ENCODE measurements at regions not wholly inside any gene's neighbourhood (a gene's known extent, or its start where the extent isn't known, plus 50 kb on each side); places are given as distances from the start of the nearest gene placed in this dataset.

DNA sequence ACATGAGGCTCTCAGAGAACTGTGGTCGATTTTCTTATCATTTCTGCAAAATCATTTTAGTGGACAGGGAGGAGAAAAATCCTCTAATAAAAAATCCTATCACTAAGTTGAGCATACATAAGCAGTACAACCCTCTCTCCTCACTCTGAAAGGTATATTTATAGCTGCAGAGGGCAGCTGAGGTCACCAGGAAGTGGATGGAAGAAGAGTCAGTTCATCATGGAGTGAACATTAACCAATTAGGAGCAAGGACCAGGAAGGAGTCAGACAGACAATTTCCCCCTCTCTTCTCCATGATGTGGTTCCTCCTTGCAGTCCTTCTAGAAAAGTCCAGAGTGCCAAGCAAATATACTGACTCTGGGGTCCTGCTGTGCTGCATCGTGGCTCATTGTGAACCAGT lies 253.7 kb downstream of the TOX3 start:
- H3K4me3 Mint-ChIP-seq, result no peak overlapping the region
- H3K36me3 Mint-ChIP-seq (ENCODE audit: low read depth), result no peaks in the 10 kb centered on the region
- no peak for ATAC-seq
- no peak for DNase-seq
- H3K4me1 Mint-ChIP-seq, result no peaks in the 10 kb centered on the region
- H3K27ac Mint-ChIP-seq, result no peak overlapping the region
- H3K9me3 Mint-ChIP-seq, result peaks cover 20% of the 10 kb centered on the region
- H3K27me3 Mint-ChIP-seq, result no peaks in the 10 kb centered on the region

DNA sequence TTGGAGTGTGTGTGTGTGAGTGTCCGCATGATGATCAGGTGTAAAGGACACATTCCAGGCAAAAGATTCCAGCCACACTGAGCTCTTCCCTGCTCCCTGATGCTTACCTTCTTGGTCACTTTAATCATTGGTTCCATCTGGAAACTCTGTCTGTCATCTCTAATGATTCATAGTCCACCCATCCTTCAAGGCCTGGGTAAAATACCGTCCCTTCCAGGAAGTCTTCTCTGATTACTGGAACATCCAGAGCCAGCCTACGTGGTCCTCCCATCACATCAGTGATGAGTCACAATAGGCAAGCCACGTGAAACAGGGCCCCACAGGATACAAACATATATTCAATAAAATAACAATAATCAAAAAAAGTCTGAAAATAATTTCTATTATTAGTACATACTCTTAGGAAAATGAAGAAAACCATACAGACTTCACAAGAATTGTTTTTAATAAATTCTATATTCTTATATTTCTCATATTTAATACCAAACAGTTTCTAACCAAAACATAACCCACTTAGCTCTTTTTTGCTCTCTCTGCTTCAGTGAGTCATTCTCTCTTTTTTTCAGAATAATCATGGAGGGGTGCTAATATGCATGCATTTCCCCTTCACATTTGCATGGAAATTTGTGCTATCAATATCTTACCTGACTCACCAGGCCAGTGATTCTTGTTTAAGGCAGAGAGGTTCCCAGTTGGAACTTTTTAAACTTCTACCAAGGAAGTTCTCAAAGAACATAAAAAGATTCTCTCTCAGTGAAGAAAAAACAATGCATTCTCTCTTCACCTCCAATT lies 263.2 kb downstream of the TOX3 start:
- DNase-seq, result no peak
- peaks cover 6% of the 10 kb centered on the region for H3K9me3 Mint-ChIP-seq
- no peaks in the 10 kb centered on the region for H3K27me3 Mint-ChIP-seq
- no peaks in the 10 kb centered on the region for H3K36me3 Mint-ChIP-seq (ENCODE audit: low read depth)
- H3K4me1 Mint-ChIP-seq, result no peaks in the 10 kb centered on the region
- H3K4me3 Mint-ChIP-seq, result no peak overlapping the region
- H3K27ac Mint-ChIP-seq, result no peak overlapping the region
- no peak for ATAC-seq

DNA sequence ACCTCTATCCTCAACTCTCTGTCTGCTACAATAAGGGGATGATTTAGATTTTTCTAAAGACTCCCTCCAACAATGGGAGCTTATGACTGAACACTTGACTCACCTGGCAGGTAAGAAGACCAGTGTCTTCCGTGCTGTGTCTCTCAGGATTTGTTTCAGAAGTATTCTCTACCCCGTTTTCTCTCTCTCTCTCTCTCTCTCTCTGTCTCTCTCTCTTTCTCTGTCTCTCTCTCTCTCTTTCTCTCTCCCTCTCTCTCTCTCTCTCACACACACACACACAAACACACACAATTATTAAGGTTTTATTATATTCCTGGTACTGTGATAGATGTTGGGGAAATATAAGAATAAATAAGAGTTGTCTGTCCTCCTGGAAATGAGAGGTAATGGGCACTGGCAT lies 263.9 kb downstream of the TOX3 start:
- Mint-ChIP-seq H3K4me1 (no peaks in the 10 kb centered on the region), H3K27ac (no peak overlapping the region), H3K9me3 (peaks cover 6% of the 10 kb centered on the region), H3K36me3 (ENCODE audit: low read depth) (no peaks in the 10 kb centered on the region), H3K4me3 (no peak overlapping the region), H3K27me3 (no peaks in the 10 kb centered on the region)
- DNase-seq (no peak), ATAC-seq (no peak)

DNA sequence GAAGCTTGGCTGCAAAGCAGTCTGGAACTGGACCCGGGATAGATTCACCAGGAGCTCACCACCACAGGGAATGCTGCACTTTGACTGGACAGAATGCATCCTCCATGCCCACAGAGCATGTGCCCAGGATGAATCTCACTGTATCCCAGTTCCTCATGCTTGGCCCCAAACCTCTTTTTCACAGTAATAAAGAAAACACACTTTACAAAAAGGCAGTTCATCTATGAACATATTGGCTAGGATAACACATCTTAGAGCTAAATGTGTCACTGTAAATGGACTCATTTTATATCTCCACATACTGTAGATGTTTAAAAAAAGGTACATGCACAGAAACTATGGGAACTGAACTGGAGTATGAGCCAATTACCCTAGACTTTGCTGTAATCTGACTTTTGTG lies 266.9 kb downstream of the TOX3 start:
- no peak overlapping the region for H3K27ac Mint-ChIP-seq
- peaks cover 2% of the 10 kb centered on the region for H3K27me3 Mint-ChIP-seq
- no peak overlapping the region for H3K4me3 Mint-ChIP-seq
- H3K4me1 Mint-ChIP-seq, result no peaks in the 10 kb centered on the region
- no peaks in the 10 kb centered on the region for H3K36me3 Mint-ChIP-seq (ENCODE audit: low read depth)
- no peak for DNase-seq
- no peak for ATAC-seq
- peaks cover 6% of the 10 kb centered on the region for H3K9me3 Mint-ChIP-seq

DNA sequence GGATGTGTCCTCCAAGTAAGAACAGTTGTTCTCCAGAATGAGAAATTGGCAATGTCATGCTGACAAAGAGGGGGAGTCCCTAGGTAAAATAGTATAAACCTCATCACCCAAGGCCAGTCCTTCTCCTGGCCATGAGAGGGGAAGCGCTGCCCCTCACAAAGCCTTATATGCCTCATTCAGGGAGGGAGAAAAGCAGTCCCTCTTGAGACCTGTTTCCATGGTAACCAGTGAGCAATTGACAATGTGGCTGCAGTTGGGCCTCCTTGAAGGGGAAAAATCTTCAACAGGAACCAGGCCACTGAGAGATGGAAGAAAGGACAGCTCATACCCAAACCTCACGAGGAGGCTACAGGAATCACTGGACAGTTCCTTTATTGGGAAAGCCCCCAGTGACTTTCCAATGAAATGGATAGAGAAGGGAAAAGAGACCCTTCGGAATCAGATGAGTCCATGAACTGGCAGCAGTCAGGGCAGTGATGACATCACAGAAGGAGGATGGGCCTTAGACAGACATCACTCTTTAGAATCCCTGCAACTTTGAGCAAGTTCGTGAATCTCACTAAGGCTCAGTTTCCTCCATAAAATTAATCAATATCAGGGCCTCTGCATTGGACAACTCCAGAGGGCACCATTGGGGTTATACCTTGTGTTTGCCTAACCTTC lies 275.7 kb downstream of the TOX3 start:
- Mint-ChIP-seq H3K9me3 (no peaks in the 10 kb centered on the region), H3K27ac (no peak overlapping the region), H3K4me1 (no peaks in the 10 kb centered on the region), H3K27me3 (no peaks in the 10 kb centered on the region), H3K36me3 (ENCODE audit: low read depth) (no peaks in the 10 kb centered on the region), H3K4me3 (no peak overlapping the region)
- ATAC-seq (no peak), DNase-seq (no peak)

DNA sequence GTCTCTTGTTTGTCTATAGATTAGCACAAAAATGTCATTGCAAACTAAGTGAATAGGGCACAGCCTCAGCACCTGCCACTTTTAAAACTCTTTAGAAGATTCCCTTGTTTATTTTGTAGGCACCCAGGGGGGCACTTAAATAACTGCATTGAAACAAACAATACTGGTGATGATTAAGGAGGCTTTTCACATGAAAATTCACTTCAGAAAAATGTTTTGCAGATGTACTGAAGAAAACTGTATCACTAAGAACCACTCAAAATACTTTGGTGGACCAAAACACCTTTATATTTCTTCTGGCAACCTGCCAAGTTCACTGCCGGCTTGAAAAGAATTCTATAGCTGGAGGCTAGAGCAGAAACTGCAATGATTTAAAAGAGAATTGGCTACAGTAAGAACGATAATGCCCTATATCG lies 281.5 kb downstream of the TOX3 start:
- H3K4me1 Mint-ChIP-seq, result no peaks in the 10 kb centered on the region
- H3K27me3 Mint-ChIP-seq, result no peaks in the 10 kb centered on the region
- peaks cover 4% of the 10 kb centered on the region for H3K9me3 Mint-ChIP-seq
- no peak overlapping the region for H3K27ac Mint-ChIP-seq
- DNase-seq, result no peak
- H3K36me3 Mint-ChIP-seq (ENCODE audit: low read depth), result no peaks in the 10 kb centered on the region
- ATAC-seq, result no peak
- H3K4me3 Mint-ChIP-seq, result no peak overlapping the region

DNA sequence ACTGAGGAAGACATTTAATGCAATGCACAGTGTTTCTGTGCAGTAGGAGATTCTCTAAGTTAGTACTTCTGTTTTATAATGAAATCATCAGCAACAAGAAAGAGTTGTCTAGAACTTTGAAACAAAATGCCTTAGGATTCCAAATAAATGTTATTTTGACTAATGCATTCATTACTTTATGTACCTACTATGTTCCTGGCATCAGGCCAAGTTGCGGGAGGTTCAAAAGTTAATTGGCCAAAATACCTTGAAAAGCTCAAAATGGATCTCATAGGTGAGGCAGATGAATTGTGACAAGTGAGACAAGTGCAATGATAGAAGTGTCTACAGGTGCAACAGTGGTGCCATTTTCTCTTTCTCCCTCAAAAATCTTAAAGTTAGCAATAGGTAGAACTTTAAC lies 289.4 kb downstream of the TOX3 start:
- H3K27me3 Mint-ChIP-seq, result no peaks in the 10 kb centered on the region
- no peak overlapping the region for H3K4me3 Mint-ChIP-seq
- no peak for ATAC-seq

DNA sequence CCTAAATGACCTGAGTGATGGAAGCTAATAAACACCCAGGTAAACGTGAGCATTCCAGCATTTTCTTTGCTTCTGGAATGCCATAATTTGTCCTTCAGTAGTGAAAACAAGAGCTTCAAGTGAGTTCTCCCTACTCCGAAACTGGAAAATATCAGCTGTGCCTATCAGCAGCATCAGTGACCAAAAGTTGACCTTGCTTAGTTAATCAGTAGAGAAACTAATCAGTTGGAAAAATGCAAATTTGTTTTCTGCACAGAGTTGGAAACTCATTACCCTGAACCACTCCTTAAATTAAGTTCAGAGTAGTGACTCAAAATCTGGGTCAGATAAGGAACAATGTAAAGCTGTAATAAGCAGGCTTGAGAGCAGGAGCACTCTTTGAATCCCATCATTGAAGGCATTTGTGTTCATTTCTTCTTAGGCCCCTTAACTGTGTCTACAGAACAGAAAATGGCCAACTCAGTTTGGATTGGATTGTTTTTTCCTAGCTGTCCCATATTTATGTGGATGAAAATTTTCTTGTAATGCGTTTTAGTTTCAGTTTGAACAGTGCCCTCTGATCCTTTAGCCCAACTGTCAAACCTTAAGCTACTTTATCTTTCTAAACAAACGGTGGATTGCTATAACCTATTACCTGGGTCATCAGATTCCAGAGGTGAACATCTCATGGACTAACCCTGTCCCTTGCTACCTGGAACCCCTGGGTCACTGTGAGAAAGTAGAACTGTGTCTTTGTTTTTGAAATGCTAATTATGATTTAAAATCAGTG lies 290.4 kb downstream of the TOX3 start:
- Mint-ChIP-seq H3K36me3 (ENCODE audit: low read depth) (no peaks in the 10 kb centered on the region), H3K27me3 (no peaks in the 10 kb centered on the region), H3K4me1 (no peaks in the 10 kb centered on the region), H3K9me3 (no peaks in the 10 kb centered on the region), H3K4me3 (no peak overlapping the region), H3K27ac (no peak overlapping the region)
- DNase-seq (no peak), ATAC-seq (no peak)

More for the DNA sequence above, 289.4 kb downstream of the TOX3 start:
- Mint-ChIP-seq H3K4me1 (no peaks in the 10 kb centered on the region), H3K9me3 (peaks cover 4% of the 10 kb centered on the region), H3K36me3 (ENCODE audit: low read depth) (no peaks in the 10 kb centered on the region), H3K27ac (no peak overlapping the region)
- DNase-seq, result no peak

DNA sequence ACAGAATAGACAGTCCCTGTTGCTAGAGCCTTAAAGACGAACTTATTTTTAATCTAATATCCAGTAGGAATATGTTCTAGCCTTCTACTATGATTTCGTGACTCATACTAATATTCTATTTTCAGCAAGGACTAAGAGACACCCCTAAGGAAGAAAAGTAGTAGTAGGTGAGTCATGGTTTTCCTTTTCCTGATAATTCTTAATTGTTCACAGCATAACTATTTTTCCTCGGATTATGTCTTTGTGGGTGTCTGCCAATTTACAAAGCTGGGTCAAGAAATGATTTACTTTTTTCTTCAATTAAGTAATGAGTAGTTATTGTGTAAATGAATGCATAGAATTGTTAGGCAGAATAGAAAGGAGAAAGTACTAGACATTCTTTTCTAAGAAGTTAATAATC lies 292.2 kb downstream of the TOX3 start:
- Mint-ChIP-seq H3K9me3 (no peaks in the 10 kb centered on the region), H3K4me1 (no peaks in the 10 kb centered on the region), H3K27me3 (no peaks in the 10 kb centered on the region), H3K4me3 (no peak overlapping the region), H3K36me3 (ENCODE audit: low read depth) (no peaks in the 10 kb centered on the region), H3K27ac (no peak overlapping the region)
- ATAC-seq, result no peak
- DNase-seq, result no peak

DNA sequence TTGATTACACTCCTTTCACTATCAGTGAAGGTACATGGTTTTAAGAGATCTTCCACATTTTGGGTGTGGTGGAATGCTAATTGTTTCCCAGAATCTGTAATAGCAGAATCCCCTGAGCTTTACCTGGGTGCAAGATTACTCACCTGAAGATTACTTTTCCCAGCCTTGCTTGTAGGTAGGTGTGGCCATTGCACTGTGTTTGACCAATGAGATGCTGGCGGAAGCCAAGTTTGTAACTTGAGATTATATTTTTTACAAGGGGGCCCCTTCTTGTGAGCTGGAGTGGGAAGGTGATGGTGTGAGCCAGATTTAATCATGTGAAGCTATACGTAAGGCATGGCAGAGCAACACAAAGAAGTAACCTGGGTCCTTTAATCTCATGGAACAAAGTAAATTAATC lies 294.3 kb downstream of the TOX3 start:
- no peaks in the 10 kb centered on the region for H3K4me1 Mint-ChIP-seq
- H3K9me3 Mint-ChIP-seq, result peaks cover 5% of the 10 kb centered on the region
- no peak overlapping the region for H3K4me3 Mint-ChIP-seq
- H3K27ac Mint-ChIP-seq, result no peak overlapping the region
- ATAC-seq (no peak), DNase-seq (no peak)
- no peaks in the 10 kb centered on the region for H3K27me3 Mint-ChIP-seq
- H3K36me3 Mint-ChIP-seq (ENCODE audit: low read depth), result no peaks in the 10 kb centered on the region

DNA sequence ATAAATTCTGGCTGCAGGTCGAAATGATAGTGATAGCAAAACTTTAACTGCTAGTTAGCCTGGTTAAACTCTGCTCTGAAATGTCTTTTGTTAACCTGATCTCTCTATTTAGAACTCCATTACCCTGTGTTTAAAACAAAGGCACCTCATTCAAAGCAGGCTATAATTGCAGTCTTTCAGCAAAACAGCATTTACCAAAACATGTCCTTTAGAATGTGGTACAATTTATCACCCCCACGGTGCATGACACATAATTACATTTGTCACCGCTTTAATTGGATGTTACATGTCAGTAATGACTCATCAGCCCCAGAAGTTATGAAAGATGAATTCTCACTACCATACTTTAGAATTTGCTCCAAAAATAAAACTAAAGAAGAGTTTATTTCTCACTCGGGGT lies 295.4 kb downstream of the TOX3 start:
- no peaks in the 10 kb centered on the region for H3K27me3 Mint-ChIP-seq
- H3K27ac Mint-ChIP-seq, result no peak overlapping the region
- peaks cover 5% of the 10 kb centered on the region for H3K9me3 Mint-ChIP-seq
- no peaks in the 10 kb centered on the region for H3K36me3 Mint-ChIP-seq (ENCODE audit: low read depth)
- no peak for DNase-seq
- no peak for ATAC-seq
- H3K4me1 Mint-ChIP-seq, result no peaks in the 10 kb centered on the region
- no peak overlapping the region for H3K4me3 Mint-ChIP-seq

DNA sequence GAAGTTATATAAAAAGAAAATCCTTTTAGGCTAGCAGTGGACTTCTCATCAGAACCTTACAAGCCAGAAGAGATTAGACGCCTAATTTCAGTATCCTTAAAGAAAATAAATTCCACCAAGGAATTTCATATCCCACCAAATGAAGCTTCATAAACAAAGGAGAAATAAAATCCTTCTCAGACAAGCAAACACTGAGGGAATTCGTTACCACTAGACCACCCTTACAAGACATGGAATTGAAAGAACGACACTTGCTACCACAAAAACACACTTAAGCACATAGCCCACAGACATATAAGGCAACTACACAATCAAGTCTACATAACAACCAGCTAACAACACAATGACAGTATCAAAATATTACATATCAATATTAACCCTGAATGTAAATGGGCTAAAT lies 299.2 kb downstream of the TOX3 start:
- H3K27me3 Mint-ChIP-seq, result no peaks in the 10 kb centered on the region
- no peaks in the 10 kb centered on the region for H3K4me1 Mint-ChIP-seq
- H3K36me3 Mint-ChIP-seq (ENCODE audit: low read depth), result no peaks in the 10 kb centered on the region
- no peak overlapping the region for H3K27ac Mint-ChIP-seq
- no peak overlapping the region for H3K4me3 Mint-ChIP-seq
- peaks cover 5% of the 10 kb centered on the region for H3K9me3 Mint-ChIP-seq
- no peak for ATAC-seq
- no peak for DNase-seq

DNA sequence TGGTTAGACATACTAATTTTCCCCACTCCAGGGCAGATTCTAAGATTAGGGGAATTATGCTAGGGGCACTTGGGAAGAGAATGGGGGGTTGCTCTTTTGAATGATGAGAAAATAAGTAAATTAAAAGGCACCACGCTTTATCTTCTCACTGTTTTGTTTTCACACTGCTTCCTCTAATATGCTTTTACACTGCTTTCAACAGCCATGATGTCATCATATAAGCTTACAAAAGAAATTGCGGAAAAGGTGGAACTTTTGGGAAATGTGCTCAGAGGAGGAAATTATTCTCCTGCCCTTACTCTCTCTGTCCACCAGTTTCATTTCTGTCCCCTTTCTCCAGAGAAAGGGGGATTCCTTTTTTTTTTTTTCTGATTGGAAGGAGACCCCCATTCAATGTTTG lies 308.2 kb downstream of the TOX3 start:
- DNase-seq (no peak), ATAC-seq (no peak)
- H3K36me3 Mint-ChIP-seq (ENCODE audit: low read depth), result no peaks in the 10 kb centered on the region
- no peaks in the 10 kb centered on the region for H3K9me3 Mint-ChIP-seq
- H3K27ac Mint-ChIP-seq, result no peak overlapping the region
- H3K4me3 Mint-ChIP-seq, result no peak overlapping the region
- H3K4me1 Mint-ChIP-seq, result no peaks in the 10 kb centered on the region
- H3K27me3 Mint-ChIP-seq, result no peaks in the 10 kb centered on the region

DNA sequence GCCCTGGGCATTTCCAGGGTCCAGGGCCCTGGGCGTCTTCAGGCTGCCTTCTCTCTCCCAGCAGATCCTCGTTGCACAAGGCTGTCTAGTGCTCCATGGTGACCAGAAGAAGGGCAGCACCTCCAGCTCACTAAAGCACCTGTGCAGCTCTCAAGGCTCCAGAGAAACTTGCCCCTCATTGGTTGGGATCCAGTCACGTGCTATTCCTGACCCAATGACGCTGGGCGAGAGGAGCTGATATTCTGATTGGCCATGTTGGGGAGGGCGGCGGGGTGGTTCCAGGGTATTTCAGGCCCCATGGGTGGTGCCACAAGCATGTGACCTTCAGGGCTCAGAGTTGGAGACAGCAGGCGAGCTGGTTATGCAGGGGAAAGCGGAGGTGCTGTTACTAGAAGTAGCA lies 309.1 kb downstream of the TOX3 start:
- H3K9me3 Mint-ChIP-seq, result no peaks in the 10 kb centered on the region
- no peaks in the 10 kb centered on the region for H3K4me1 Mint-ChIP-seq
- no peak for ATAC-seq

DNA sequence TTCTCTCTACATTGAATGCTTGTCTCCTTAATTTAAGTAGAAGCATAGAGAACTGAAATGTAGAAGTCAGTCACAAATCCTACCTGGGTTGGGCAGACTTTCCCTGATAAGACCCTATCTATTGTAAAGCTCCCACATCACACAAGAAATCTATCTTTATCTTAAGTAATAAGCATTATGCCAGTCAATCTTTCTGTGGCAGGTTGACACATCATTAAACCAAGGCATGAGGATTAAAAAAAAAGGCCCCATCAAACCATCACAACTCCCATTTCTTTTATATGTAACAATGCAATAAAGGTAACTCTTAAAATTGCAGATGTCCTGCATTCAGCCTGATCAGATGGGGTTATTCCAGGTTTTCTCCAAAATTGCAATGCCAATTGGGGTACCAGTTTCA lies 311.8 kb downstream of the TOX3 start:
- Mint-ChIP-seq H3K4me1 (no peaks in the 10 kb centered on the region), H3K27me3 (no peaks in the 10 kb centered on the region), H3K4me3 (no peak overlapping the region), H3K27ac (no peak overlapping the region), H3K36me3 (ENCODE audit: low read depth) (no peaks in the 10 kb centered on the region), H3K9me3 (no peaks in the 10 kb centered on the region)
- ATAC-seq (no peak), DNase-seq (no peak)

More for the DNA sequence above, 309.1 kb downstream of the TOX3 start:
- H3K4me3 Mint-ChIP-seq, result no peak overlapping the region
- no peak for DNase-seq
- no peaks in the 10 kb centered on the region for H3K27me3 Mint-ChIP-seq
- no peak overlapping the region for H3K27ac Mint-ChIP-seq
- no peaks in the 10 kb centered on the region for H3K36me3 Mint-ChIP-seq (ENCODE audit: low read depth)
